Astrocyte of the cerebellum (primary cell): ENCODE measurements at regions not wholly inside any gene's neighbourhood (a gene's known extent, or its start where the extent isn't known, plus 50 kb on each side); places are given as distances from the start of the nearest gene placed in this dataset.

Experiments
- DNase-seq: peaks from one replicate; pipeline ENCODE4 v3.0.0-alpha.2; 2011; ENCODE audit warnings: low read depth
- H3K4me3 ChIP-seq: 2 replicates; pipeline ENCODE4 v1.5.1; 2011; ENCODE audit warnings: mild to moderate bottlenecking, low read depth, low read length, moderate library complexity
- in situ Hi-C: cut with HindIII; loops from 2 replicates; pipeline ENCODE4 v1.10.0; 2017; ENCODE audit warnings: low sequenced_read_pairs
- TF ChIP-seq, protein P1 (sequence below): IDR thresholded peaks from 2 replicates; pipeline ENCODE4 v1.5.1; 2012; ENCODE audit warnings: low read length, low read depth, moderate library complexity, mild to moderate bottlenecking; ENCODE audit errors: missing control alignments

DNA sequence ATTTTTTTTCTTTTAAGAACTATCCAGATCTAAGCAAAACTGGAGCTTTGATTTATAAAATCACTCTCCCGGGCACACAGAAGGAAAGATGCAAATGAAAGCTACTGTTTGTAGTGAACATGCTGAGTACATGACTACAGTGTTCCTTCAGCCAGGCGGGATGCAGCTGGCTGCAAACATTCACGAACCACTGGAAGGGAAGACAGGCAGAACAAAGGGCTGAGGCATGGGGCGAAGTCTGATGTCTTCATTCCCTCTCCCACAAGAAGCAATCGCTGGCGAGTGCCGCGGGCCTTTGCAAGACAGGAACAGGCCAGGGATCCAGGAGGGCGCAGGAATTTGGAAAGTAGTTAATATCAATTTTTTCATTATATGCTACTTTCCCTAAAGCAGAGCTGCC is 257.9 kb upstream of the AJAP1 start:
- H3K4me3 ChIP-seq, result no peak overlapping the region
- TF ChIP-seq, protein P1, sequence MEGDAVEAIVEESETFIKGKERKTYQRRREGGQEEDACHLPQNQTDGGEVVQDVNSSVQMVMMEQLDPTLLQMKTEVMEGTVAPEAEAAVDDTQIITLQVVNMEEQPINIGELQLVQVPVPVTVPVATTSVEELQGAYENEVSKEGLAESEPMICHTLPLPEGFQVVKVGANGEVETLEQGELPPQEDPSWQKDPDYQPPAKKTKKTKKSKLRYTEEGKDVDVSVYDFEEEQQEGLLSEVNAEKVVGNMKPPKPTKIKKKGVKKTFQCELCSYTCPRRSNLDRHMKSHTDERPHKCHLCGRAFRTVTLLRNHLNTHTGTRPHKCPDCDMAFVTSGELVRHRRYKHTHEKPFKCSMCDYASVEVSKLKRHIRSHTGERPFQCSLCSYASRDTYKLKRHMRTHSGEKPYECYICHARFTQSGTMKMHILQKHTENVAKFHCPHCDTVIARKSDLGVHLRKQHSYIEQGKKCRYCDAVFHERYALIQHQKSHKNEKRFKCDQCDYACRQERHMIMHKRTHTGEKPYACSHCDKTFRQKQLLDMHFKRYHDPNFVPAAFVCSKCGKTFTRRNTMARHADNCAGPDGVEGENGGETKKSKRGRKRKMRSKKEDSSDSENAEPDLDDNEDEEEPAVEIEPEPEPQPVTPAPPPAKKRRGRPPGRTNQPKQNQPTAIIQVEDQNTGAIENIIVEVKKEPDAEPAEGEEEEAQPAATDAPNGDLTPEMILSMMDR, result no peak
- no peak for DNase-seq
- in situ Hi-C loops, result no loop called here

DNA sequence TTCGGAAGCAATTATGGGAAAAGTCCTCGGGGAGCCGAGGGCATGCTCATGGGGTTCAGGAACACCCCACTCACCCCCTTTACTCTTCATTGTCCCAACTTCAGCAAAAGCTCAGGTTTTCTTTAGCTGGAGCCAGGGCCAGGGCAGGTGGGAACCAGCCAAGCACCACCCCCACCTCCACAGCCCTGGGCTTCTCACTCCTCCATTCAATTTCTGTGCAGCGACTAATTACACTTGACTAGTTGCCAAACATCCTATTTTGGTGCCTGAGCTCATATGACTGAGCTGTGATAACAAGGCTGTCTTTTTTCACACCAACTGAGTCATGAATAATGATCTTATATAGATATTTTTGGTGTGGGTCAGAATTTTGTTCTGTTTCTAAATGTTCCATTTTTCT is 257.2 kb upstream of the AJAP1 start:
- TF ChIP-seq, protein P1, result no peak
- no peak overlapping the region for H3K4me3 ChIP-seq
- in situ Hi-C loops, result no loop called here
- DNase-seq, result no peak

DNA sequence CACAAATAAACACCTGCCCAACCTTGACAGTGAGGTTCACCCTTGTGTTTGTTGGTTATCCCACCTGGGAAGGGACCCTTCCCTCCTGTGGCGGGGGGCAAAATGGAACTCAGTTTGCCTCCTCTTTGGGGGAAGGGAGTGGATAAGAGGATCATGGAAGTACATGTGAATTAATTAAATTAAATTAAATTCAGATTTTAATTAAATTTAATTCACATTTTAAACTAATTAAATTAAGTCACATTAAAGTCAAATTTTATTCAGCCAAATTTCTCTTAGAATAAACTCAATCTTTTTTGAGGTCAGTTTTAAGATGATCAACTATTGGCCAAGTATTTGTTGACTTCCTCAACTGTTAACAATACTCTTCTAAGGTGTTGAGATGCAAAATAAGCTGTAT is 252.4 kb upstream of the AJAP1 start:
- TF ChIP-seq, protein P1, result no peak
- in situ Hi-C loops, result no loop called here
- no peak overlapping the region for H3K4me3 ChIP-seq
- DNase-seq, result no peak

DNA sequence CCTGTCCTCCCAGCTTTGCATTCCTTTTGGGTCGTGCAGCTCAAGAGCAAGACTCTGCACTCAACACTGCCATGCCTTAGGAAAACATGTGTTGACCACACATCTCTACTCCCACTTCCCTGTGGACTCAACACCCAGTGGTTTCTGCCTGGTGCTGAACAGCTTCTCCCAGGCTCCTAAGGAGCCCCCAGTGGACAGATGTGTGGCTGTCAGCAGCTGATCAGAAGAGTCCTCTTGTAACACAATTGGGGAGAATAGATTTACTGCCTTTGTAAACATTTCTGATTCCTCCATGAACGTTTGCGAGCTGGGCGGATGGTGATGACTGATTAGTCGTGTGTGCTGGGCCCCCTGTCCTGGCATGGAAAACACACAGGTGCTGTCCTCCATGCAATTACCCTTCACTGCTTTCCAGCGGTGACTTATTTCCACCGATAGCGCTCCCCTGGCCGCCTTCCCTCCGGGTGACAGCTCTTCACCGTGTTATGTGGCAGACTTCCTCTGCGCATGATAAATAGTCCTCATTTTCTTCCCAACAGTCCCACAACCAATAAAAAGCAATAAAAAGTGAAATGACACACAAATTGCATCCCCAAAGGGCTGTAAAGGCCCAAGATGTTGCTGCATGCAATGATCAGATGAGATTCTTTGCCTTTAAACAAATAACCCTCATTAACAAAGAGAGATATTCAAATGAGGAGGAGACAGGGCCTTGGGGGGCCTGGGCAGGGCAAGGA is 249.4 kb upstream of the AJAP1 start:
- no peak overlapping the region for H3K4me3 ChIP-seq
- no peak for DNase-seq
- in situ Hi-C loops, result no loop called here
- TF ChIP-seq, protein P1, result no peak

DNA sequence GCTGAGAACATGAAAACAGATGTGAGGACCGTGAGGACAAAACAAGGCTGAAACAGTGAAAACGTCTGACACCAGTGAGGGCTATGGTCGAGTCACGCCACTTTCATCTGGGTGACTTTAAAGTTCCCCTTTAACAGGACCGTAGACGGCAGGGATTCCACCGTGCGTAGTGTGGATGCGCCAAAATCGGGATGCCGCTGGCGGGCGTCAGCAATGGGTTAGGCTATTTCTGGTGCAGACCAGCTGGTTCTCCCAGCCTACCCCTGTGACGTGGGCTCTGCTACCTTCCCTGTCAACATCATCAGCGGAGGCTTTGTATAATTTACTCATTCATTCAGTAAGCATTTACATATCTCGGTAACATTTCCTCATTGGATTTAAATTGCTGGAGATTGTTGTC is 246.6 kb upstream of the AJAP1 start:
- no peak overlapping the region for H3K4me3 ChIP-seq
- in situ Hi-C loops, result no loop called here
- no peak for DNase-seq
- TF ChIP-seq, protein P1, result no peak

DNA sequence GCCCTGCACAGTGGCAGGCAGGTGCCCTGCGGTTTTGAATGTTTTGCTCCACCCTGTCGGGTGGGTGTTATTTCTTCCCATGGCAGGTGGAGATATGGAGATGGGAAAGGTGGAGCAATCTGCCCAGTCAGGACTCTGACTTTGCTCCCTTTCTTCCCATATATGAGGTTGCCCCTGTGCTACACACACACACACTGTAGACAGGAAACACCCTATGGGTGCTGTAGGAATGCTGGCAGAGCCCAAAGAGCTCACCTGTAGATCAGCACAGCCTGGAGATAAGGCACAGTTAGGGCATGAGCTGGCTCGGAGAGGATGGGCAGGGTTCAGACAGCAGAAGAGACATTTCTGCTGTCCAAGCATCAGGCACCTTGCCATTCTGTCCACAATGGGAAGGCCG is 246.0 kb upstream of the AJAP1 start:
- TF ChIP-seq, protein P1, result no peak
- in situ Hi-C loops, result no loop called here
- no peak for DNase-seq
- H3K4me3 ChIP-seq, result no peak overlapping the region
